Renal cortex interstitium (tissue), 11 donors: ENCODE measurements at regions not wholly inside any gene's neighbourhood (a gene's known extent, or its start where the extent isn't known, plus 50 kb on each side); places are given as distances from the start of the nearest gene placed in this dataset.
"Not testable (repeated sequence)": the region's sequence is repeated elsewhere in the genome, so short reads cannot be mapped to it uniquely, and the experiment has no call there.

Experiments
- DNase-seq, 11 donors: peaks; one replicate each; pipeline ENCODE4 v3.0.0-alpha.2; 2013; ENCODE audit warnings: low read depth in 9 of 11, low spot score in 4 of 11; ENCODE audit errors: extremely low read depth in 1 of 11

DNA sequence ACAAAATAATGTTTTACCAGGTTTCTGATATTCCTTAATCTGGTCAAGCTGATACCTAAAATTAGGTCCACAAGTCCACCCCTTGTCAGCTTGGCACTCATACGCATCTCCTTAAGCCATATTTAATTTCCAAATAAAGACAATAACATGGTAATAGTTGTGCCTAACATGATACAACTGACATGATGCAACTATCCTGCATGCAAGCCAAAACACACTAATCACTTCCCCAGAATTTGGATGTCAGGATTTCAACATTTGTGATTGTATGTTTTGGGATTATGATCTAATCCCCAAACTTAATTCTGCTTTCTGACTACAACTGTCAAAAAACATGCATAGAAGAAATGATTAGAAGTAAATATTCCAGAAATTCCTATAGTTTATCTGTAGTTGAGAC, 174.4 kb upstream of the ZNF92 start:
- not testable (repeated sequence) for DNase-seq

- not testable (repeated sequence) for DNase-seq
Measured at GRCh38 chr7:65193334-65194058, 180.2 kb upstream of the ZNF92 start.

- not testable (repeated sequence) for DNase-seq
Measured at GRCh38 chr7:65177041-65177440, 170.6 kb upstream of the ERV3-1 start.

GRCh38 chr7:65150105-65150504, 143.6 kb upstream of the ERV3-1 start:
- not testable (repeated sequence) for DNase-seq

DNA sequence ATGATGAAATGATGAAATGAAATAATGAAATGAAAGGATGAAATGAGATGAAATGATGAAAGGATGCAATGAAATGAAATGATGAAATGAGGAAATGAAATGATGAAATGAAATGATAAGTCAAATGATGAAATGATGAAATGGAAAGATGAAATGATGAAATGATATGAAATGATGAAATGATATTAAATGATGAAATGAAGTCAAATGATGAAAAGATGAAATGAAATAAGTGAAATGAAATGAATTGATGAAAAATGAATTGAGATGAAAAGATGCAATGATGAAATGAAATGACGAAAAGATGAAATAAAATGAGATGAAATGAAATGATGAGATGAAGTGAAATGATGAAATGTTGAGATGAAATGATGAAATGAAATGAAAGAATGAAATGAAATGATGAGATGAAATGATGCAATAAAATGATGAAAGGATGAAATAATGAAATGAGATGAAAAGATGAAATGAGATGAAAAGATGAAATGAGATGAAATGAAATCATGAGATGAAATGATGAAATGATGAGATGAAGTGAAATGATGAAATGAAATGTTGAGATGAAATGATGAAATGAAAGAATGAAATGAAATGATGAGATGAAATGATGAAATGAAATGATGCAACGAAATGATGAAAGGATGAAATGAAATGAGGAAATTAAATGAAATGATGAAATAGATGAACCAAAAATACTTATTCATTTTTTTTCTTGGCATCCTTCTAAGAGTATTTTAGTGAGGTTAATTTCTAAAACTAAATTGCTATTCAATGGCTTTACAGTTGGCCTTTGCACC, 139.8 kb upstream of the ERV3-1 start:
- DNase-seq, result not testable (repeated sequence)

DNA sequence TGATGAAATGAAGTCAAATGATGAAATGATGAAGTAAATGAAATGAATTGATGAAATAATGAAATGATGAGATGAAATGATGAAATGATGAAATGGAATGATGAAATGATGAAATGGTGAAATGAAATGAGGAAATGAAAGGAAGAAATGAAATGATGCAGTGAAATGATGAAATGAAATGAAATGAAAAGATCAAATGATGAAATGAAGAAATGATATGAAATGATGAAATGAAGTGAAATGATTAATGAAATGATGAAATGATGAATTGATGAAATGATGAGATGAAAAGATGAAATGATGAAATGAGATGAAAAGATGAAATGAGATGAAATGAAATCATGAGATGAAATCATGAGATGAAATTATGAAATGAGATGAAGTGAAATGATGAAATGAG, 139.2 kb upstream of the ERV3-1 start:
- DNase-seq, result not testable (repeated sequence)

- not testable (repeated sequence) for DNase-seq
Measured at GRCh38 chr7:65145008-65145407, 138.5 kb upstream of the ERV3-1 start.

DNA sequence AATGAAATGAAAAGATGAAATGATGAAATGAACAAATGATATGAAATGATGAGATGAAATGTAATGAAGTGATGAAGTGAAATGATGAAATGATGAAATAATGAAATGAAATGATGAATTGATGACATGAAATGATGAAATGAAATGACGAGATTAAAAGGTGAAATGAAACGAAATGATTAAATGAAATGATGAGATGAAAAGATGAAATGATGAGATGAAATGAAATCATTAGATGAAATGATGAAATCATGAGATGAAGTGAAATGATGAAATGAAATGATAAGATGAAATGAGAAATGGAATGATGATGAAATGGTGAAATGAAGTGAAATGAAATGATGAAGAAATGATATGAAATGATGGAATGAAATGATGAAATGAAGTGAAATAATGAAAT, 138.1 kb upstream of the ERV3-1 start:
- not testable (repeated sequence) for DNase-seq

DNA sequence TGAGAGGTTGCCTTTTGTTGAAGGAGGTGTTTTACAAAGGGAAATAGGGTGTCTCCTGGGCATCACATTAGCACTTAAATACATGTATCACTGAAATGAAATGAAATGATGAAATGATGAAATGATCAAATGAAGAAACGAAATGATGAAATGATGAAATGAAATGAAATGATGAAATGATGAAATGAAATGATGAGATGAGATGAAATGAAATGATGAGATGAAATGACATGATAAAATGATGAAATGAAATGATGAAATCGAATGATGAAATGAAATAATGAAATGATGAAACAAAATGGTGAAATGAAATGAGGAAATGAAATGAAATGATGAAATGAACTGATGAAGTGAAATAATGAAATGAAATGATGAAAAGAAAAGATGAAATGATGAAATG, 137.6 kb upstream of the ERV3-1 start:
- DNase-seq, result not testable (repeated sequence)

DNA sequence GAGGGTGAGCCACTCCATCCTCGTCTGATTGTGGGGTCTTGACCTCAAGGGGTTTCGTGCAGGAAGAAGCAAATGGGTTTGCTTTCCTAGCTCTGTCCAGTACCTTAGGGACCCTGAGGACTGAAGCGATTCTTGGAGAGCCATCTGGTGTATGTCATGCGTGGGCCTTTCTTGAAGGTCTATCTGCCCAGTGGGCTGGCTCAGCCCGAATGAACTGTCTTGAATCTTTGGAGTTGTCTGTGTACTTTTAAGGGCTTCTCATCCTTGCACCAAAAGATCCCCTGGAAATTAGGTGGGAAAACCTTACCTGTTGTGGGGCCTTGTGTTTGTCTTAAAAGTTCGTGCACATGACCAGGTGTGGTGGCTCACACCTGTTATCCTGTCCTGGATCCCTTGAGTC, 135.4 kb upstream of the ERV3-1 start:
- DNase-seq, result not testable (repeated sequence)

DNA sequence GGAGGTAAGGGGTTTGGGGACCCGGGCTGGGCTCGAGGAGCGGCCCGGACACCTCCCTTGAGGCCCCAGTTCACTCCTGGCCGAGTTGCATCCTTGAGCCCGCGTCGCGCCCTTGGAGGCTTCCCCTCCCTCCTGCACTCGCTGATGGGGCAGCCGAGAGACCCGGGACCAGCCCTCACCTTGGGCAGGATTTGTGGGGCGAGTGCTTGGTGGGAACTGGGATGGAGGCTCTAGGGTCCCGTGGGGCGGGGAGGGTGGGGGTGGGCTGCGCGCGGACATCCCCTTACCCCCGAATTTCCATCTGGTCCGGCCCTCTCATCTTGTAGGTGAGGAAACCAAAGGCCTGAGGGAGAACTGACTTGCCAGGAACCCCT, 134.9 kb upstream of the ERV3-1 start:
- not testable (repeated sequence) for DNase-seq

DNA sequence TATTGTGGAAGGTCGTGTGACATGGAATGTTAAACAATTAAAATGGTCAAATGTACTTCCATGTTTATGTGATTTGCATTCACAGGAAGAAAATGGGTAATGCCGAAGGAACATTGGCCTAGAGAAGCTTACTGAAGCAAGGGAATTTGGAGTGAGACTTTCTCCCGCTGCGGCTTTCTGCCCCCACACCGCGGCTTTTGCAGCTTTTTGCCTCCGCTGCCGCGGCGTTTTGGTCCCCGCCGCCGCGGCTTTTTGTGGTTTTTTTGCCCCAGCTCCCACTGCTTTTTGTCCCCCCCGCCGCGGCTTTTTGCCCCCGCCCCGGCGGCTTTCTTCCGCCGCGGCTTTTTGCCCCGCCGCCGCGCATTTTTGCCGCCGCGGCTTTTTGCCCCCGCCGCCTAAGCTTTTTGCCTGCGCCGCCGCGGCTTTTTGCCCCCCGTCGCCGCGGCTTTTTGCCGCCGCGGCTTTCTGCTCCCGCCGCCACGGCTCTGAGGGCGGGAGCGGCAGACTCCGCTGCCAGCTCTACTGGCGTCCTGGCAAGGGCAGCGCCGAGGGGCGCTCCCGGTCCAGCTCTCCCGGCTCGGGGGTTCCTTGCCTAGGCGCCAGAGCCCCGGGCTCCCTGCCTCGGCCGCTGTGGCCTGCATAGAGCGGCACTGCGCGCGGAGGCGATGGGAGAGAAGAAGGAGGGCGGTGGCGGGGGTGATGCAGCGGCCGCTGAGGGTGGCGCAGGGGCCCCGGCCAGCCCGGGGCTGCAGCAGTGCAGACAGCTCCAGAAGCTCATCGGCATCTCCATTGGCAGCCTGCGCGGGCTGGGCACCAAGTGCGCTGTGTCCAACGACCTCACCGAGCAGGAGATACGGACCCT, 134.3 kb upstream of the ERV3-1 start:
- not testable (repeated sequence) for DNase-seq

GRCh38 chr7:65136850-65137249, 130.4 kb upstream of the ERV3-1 start:
- DNase-seq, result not testable (repeated sequence)

DNA sequence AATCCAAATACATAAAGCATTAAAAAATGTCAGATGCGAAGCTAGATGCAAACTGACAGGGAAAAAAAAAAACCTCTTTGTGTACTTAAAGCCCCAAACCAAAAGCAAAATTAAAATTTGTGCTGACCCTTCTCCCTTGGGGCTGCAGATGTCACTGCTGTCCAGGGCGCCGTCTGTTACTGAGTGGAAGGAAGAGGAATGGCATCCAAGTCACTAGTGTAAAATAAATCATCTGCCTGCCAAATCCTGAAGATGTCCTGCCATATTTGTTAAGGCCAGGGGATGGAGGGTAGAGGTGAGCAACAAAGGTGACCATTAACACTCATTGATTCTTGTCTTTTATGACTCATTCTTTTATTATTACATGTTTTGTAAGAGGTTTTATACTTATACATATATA, 126.6 kb upstream of the ERV3-1 start:
- not testable (repeated sequence) for DNase-seq

DNA sequence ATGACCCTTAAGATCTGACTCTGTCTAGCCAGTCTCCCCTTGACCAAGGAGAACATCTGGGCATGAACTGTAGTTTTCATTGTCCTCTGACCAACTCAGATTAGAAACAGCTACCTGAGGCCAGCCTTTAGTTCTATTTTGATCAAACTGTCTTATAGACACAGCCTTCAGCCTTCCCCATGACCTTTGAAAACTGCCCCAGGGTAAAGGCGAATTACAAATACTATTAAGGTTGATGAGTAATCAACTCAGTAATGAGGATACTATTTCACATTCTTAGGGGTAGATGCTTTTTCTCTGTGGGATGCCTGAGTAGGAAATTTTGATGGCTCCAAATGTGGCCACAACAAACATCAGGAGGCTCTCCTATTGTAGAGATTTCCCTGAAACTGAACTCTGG, 125.8 kb upstream of the ERV3-1 start:
- DNase-seq, result not testable (repeated sequence)

GRCh38 chr7:65127364-65127763, 120.9 kb upstream of the ERV3-1 start:
- DNase-seq, result not testable (repeated sequence)

- DNase-seq, result not testable (repeated sequence)
Measured at GRCh38 chr7:65124600-65124999, 118.1 kb upstream of the ERV3-1 start.

DNA sequence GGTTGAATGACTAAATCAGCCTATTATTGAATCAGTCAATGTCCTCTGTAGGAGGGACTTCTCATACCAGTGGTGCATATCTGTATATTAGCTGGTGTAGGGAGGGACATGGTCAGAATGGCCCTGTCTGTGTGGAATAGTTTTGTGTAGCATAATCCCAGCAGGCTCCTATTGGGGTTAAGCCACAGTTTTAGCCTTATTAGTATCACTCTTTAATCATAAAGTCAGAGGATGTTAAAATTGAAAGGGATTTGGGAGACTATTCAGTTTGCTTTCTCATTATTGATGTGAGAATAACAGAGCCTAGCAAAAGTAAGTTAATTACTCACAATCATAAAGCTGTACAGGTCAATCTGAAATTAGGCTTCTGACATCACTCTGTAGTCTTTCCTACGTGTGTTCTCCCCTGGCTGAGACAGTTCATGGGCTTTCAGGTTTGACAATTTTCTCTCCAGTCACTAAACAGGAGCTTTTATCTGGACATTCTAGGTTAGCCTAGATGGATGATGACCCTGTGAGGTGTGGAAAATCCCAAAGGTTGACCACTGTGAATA, 99.2 kb upstream of the ERV3-1 start:
- DNase-seq, result not testable (repeated sequence)

DNA sequence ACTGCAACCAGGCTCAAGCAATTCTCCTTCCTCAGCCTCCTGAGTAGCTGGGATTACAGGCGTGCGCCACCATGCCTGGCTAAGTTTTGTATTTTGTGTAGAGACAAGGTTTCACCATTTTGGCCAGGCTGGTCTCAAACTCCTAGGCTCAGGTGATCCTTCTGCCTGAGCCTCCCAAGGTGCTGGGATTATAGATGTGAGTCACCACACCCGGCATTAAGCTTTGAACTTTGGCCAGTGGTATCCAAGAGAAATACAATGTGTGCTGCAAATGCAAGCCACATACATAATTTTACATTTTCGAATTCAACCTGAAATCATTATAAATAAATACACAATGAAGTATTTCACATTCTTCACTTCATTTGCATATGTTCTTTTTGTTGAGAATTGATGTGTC, 94.0 kb upstream of the ERV3-1 start:
- DNase-seq, result not testable (repeated sequence)
